K562 (cell line): ENCODE measurements at regions not wholly inside any gene's neighbourhood (a gene's known extent, or its start where the extent isn't known, plus 50 kb on each side); places are given as distances from the start of the nearest gene placed in this dataset.

ENCODE experiments used
- ATAC-seq: fragments of 200-7000 bp; cut with Tn5 transposase; 3 replicates; pipeline ENCODE4 v1.9.1; 2020; ENCODE audit warnings: moderate library complexity
- BruUV-seq: library from RNA; stranded (reverse); fragments of 400-500 nt; replicated peaks from 2 replicates; lab custom pipeline; 2021; lab: Mats Ljungman, UMichigan
- CTCF ChIA-PET: fragments of 300-600 bp; formaldehyde crosslinking; extraction: SDS; loops from one replicate; lab custom pipeline; 2021; ENCODE audit warnings: low intra/inter-chr PET ratio; lab: Yijun Ruan, JAX
- POLR2A ChIA-PET: fragments of 300-600, 350-650 bp; sonication (Branson Sonifier 250); formaldehyde crosslinking; extraction: SDS; loops from one replicate; lab custom pipeline; 2021; ENCODE audit warnings: antibody characterized with exemption, inconsistent platforms; lab: Yijun Ruan, JAX
- DNase-seq, 4 experiments: peaks; one replicate each; pipeline versions ENCODE4 v3.0.0 to v3.0.0-alpha.2; 2011 to 2018; ENCODE audit warnings: low spot score in 3 of 4, mixed read lengths in 3 of 4; ENCODE audit errors: extremely low read depth in 1 of 4
- FAIRE-seq: peaks from 2 replicates; lab custom pipeline; 2011; peaks lifted over from hg19 to GRCh38; lab: Jason Lieb, UNC
- H2AFZ ChIP-seq: 2 replicates; pipeline ENCODE4 v1.6.0; 2011; ENCODE audit warnings: low read depth, low read length, control low read depth, inconsistent platforms
- H3K27ac ChIP-seq: fragments of 200-600 bp; 3 replicates; pipeline ENCODE4 v1.8.0; 2011; ENCODE audit warnings: low read depth, mild to moderate bottlenecking, control low read depth, inconsistent platforms, low read length, moderate library complexity, mixed read lengths; ENCODE audit errors: extremely low read depth
- H3K27me3 ChIP-seq, 2 experiments: fragments of 300-600 bp in 1 of 2; 2 replicates in 1 of 2; 3 replicates in 1 of 2; pipeline versions ENCODE4 v1.6.0 to v1.8.0; 2011; ENCODE audit warnings: inconsistent platforms in 2 of 2, low read length in 2 of 2, mild to moderate bottlenecking in 1 of 2, mixed read lengths in 1 of 2, moderate library complexity in 1 of 2; ENCODE audit not compliant: control insufficient read depth in 2 of 2, insufficient read depth in 2 of 2
- H3K36me3 ChIP-seq: fragments of 300-600 bp; 3 replicates; pipeline ENCODE4 v1.8.0; 2011; ENCODE audit warnings: mild to moderate bottlenecking, low read length, inconsistent platforms; ENCODE audit not compliant: control insufficient read depth, insufficient read depth
- H3K4me1 ChIP-seq, 2 experiments: fragments of 200-600 bp in 1 of 2; replicated peaks in 1 of 2; 2 replicates in 1 of 2; 3 replicates in 1 of 2; pipeline versions ENCODE4 v1.5.1 to v1.8.0; 2011; ENCODE audit warnings: inconsistent platforms in 2 of 2, low read length in 2 of 2, mild to moderate bottlenecking in 1 of 2, mixed read lengths in 1 of 2, moderate library complexity in 1 of 2; ENCODE audit not compliant: control insufficient read depth in 2 of 2, insufficient read depth in 2 of 2
- H3K4me2 ChIP-seq: 2 replicates; pipeline ENCODE4 v1.6.1; 2011; ENCODE audit warnings: low read length, control low read depth, inconsistent platforms, mixed read lengths; ENCODE audit not compliant: insufficient read depth
- H3K4me3 ChIP-seq: fragments of 200-600 bp; sonication (generic), shearing (Covaris generic); 2 replicates; pipeline ENCODE4 v1.5.1; 2016; ENCODE audit warnings: control low read depth, inconsistent platforms
- H3K79me2 ChIP-seq: fragments of 200-600 bp; 3 replicates; pipeline ENCODE4 v1.8.0; 2011; ENCODE audit warnings: low read length, inconsistent platforms; ENCODE audit not compliant: control insufficient read depth, insufficient read depth
- H3K9ac ChIP-seq, 2 experiments: 2 replicates each; pipeline versions ENCODE4 v1.6.0 to v1.6.1; 2011; ENCODE audit warnings: low read depth in 2 of 2, low read length in 2 of 2, control low read depth in 1 of 2, inconsistent platforms in 1 of 2, mild to moderate bottlenecking in 1 of 2, mixed read lengths in 1 of 2; ENCODE audit not compliant: insufficient read depth in 1 of 2
- H3K9me1 ChIP-seq: one replicate; pipeline ENCODE4 v1.6.0; 2011; ENCODE audit warnings: inconsistent platforms, mild to moderate bottlenecking, low read length, moderate library complexity; ENCODE audit not compliant: control insufficient read depth, insufficient read depth
- H3K9me3 ChIP-seq: replicated peaks from 2 replicates; pipeline ENCODE4 v1.5.1; 2011; ENCODE audit warnings: low read depth, low read length, inconsistent platforms; ENCODE audit not compliant: control insufficient read depth, insufficient read depth
- H4K20me1 ChIP-seq: replicated peaks from 2 replicates; pipeline ENCODE4 v1.6.1; 2011; ENCODE audit warnings: low read length, inconsistent platforms, mixed read lengths; ENCODE audit not compliant: control insufficient read depth, insufficient read depth
- FOXP1 ChIP-seq: sonication (generic); formaldehyde crosslinking; IDR thresholded peaks from 2 replicates; pipeline ENCODE4 v1.8.0; 2022; ENCODE audit warnings: mild to moderate bottlenecking, missing genetic modification reagents
- HDGF ChIP-seq: fragments of 450-650 bp; IDR thresholded peaks from 2 replicates; pipeline ENCODE4 v1.6.1; 2016
- IFI16 ChIP-seq: fragments of 250-450 bp; sonication (Bioruptor Pico); IDR thresholded peaks from 2 replicates; pipeline ENCODE4 v2.1.2; 2022; ENCODE audit warnings: mild to moderate bottlenecking, inconsistent platforms
- ILF3 ChIP-seq: fragments of 450-650 bp; IDR thresholded peaks from 2 replicates; pipeline ENCODE4 v1.6.1; 2018; ENCODE audit warnings: antibody characterized with exemption, mild to moderate bottlenecking, moderate library complexity, borderline replicate concordance
- KLF1 ChIP-seq: fragments of 450-650 bp; IDR thresholded peaks from 2 replicates; pipeline ENCODE4 v1.6.1; 2016; ENCODE audit warnings: missing genetic modification characterization, missing compliant biosample characterization
- MAFK ChIP-seq: IDR thresholded peaks from 2 replicates; pipeline ENCODE4 v1.6.1; 2011; ENCODE audit warnings: low read length, improper control_type of control experiment
- MEF2A ChIP-seq: IDR thresholded peaks from 2 replicates; pipeline ENCODE4 v1.6.1; 2011; ENCODE audit warnings: low read depth, mild to moderate bottlenecking, low read length, moderate library complexity; ENCODE audit not compliant: control insufficient read depth
- MYNN ChIP-seq, 2 experiments: sonication (generic); formaldehyde crosslinking in 1 of 2; IDR thresholded peaks; 2 replicates each; pipeline versions ENCODE4 v1.5.0 to v1.6.1; 2016 to 2020; ENCODE audit warnings: antibody characterized with exemption in 1 of 2, missing genetic modification reagents in 1 of 2
- ZBTB7A ChIP-seq: IDR thresholded peaks from 2 replicates; pipeline ENCODE4 v1.6.1; 2011; ENCODE audit warnings: low read depth, mild to moderate bottlenecking, low read length, moderate library complexity, borderline replicate concordance; ENCODE audit not compliant: control insufficient read depth
- ZNF41 ChIP-seq: fragments of 250-450 bp; sonication (Bioruptor Pico); conservative IDR thresholded peaks from 2 replicates; pipeline ENCODE4 v1.4.0; 2020; ENCODE audit warnings: mild to moderate bottlenecking
- ZNF57 ChIP-seq: fragments of 450-650 bp; formaldehyde crosslinking; IDR thresholded peaks from 2 replicates; pipeline ENCODE4 v1.4.0; 2020; ENCODE audit warnings: mild to moderate bottlenecking, moderate library complexity
- ZNF644 ChIP-seq: fragments of 200-800 bp; sonication (Bioruptor generic); IDR thresholded peaks from 2 replicates; pipeline ENCODE4 v1.6.1; 2016; ENCODE audit warnings: low read depth, missing genetic modification characterization, missing compliant biosample characterization
- WGBS: fragments of 100-300 bp; shearing (Covaris generic); methylation state at CpG from one replicate; pipeline ENCODE4 v1.1.6; 2016; ENCODE audit warnings: low coverage, mixed read lengths; ENCODE audit not compliant: insufficient coverage; ENCODE audit errors: missing lambda C conversion rate; 5-methylcytosine and 5-hydroxymethylcytosine counted together
- in situ Hi-C: fragments of 300-500 bp; cut with MboI; formaldehyde crosslinking; loops from 4 replicates; pipeline ENCODE4 v1.15.0; 2018; ENCODE audit warnings: inconsistent platforms, mixed read lengths
- intact Hi-C: fragments of 100-400 bp; cut with micrococcal nuclease; formaldehyde crosslinking; loops from 2 replicates; pipeline ENCODE4 v1.14.2; 2022

GRCh38 chr4:62549601-62550000 lies 1349.5 kb downstream of the ADGRL3 start:
- no peak overlapping the region for H3K9ac ChIP-seq
- POLR2A ChIA-PET, result no interaction called here
- 0% methylated on average over 1 of the region's 1 CpG for WGBS

DNA sequence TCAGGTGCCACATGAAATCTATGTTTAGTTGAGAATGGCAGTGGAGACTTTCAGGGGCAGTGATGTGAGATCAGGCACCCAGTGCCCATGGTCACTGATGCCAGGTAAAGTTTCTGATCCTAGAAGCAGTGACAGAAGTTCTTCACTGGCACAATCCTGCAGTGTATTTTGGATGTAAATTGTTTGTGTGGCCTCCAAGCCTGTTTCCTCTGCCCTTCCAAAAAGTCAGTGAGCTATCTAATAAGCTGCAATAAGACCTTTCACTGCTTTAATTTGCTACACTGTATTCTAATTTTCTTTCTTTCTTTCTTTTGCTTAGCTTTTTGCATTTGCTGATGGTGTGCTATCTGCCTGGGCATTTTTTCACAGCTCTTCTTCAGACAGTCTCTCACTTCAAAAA lies 1348.6 kb downstream of the ADGRL3 start:
- FAIRE-seq (no peak), DNase-seq (no peak), ATAC-seq (no peak)
- H3K4me3 ChIP-seq, result no peak overlapping the region
- H3K9ac ChIP-seq, result no peak overlapping the region
- H3K79me2 ChIP-seq, result no peaks in the 10 kb centered on the region
- H3K9me1 ChIP-seq, result no peaks in the 10 kb centered on the region
- TF ChIP-seq FOXP1 (CRISPR knock-in tag) (no peak), IFI16 (CRISPR knock-in tag) (no peak), ILF3 (no peak), ZNF57 (CRISPR knock-in tag) (no peak)
- ChIA-PET POLR2A (no interaction called here), CTCF (no interaction called here)
- BruUV-seq, result no TSS peak
- H3K36me3 ChIP-seq, result no peaks in the 10 kb centered on the region
- no peaks in the 10 kb centered on the region for H3K4me1 ChIP-seq
- H3K4me2 ChIP-seq, result no peak overlapping the region
- H3K27ac ChIP-seq, result no peak overlapping the region
- no peaks in the 10 kb centered on the region for H3K27me3 ChIP-seq
- H2AFZ ChIP-seq, result no peak overlapping the region
- in situ Hi-C loops, result no loop called here
- intact Hi-C loops, result no loop called here
- no peaks in the 10 kb centered on the region for H4K20me1 ChIP-seq
- H3K9me3 ChIP-seq, result no peaks in the 10 kb centered on the region

More at GRCh38 chr4:62549601-62550000, 1349.5 kb downstream of the ADGRL3 start:
- H3K9me3 ChIP-seq, result no peaks in the 10 kb centered on the region
- no peak overlapping the region for H3K4me2 ChIP-seq
- CTCF ChIA-PET, result no interaction called here
- DNase-seq (no peak), FAIRE-seq (no peak), ATAC-seq (no peak)
- no peak overlapping the region for H3K27ac ChIP-seq
- intact Hi-C loops (no loop called here), in situ Hi-C loops (no loop called here)
- H2AFZ ChIP-seq, result no peak overlapping the region
- H3K27me3 ChIP-seq, result no peaks in the 10 kb centered on the region
- H4K20me1 ChIP-seq, result no peaks in the 10 kb centered on the region
- H3K36me3 ChIP-seq, result no peaks in the 10 kb centered on the region
- no peaks in the 10 kb centered on the region for H3K79me2 ChIP-seq
- TF ChIP-seq HDGF (no peak), ZNF41 (no peak), MAFK (no peak), KLF1 (tag) (no peak), ZBTB7A (no peak), MEF2A (no peak), ZNF644 (tag) (no peak), MYNN (IDR thresholded peaks at IDR 0.05) (no peak), MYNN (CRISPR knock-in tag; IDR thresholded peaks at IDR 0.05) (no peak)
- no TSS peak for BruUV-seq
- no peaks in the 10 kb centered on the region for H3K9me1 ChIP-seq
- no peaks in the 10 kb centered on the region for H3K4me1 ChIP-seq
- H3K4me3 ChIP-seq, result no peak overlapping the region
